B cell (primary cell): ENCODE measurements at regions not wholly inside any gene's neighbourhood (a gene's known extent, or its start where the extent isn't known, plus 50 kb on each side); places are given as distances from the start of the nearest gene placed in this dataset.

Experiments
- ATAC-seq: fragments of 200-7000 bp; cut with Tn5 transposase; one replicate; pipeline ENCODE4 v1.10.0; 2021; ENCODE audit warnings: low read depth, mild to moderate bottlenecking, moderate number of reproducible peaks, moderate library complexity
- CTCF ChIA-PET: fragments of 350-600 bp; sonication (Branson Sonifier 250); formaldehyde crosslinking; loops from one replicate; lab custom pipeline; 2021; ENCODE audit warnings: antibody characterized with exemption, inconsistent platforms; lab: Charles Lee
- POLR2A ChIA-PET: fragments of 350-600 bp; sonication (Branson Sonifier 250); formaldehyde crosslinking; loops from one replicate; lab custom pipeline; 2021; ENCODE audit warnings: antibody characterized with exemption; lab: Charles Lee
- DNase-seq: peaks from one replicate; pipeline ENCODE4 v3.0.0; 2013
- H2AFZ ChIP-seq: 2 replicates; pipeline ENCODE4 v1.6.1; 2012; ENCODE audit warnings: mild to moderate bottlenecking, low read depth, low read length; ENCODE audit not compliant: insufficient read depth, poor library complexity, severe bottlenecking
- H3K27ac ChIP-seq, 2 donors: 1 replicate in 1 of 2; 2 replicates in 1 of 2; pipeline ENCODE4 v1.5.1; 2012 to 2013; ENCODE audit warnings: low read length in 2 of 2, mild to moderate bottlenecking in 2 of 2, moderate library complexity in 1 of 2
- H3K27me3 ChIP-seq, 4 experiments: fragments of 200-600 bp in 1 of 4; sonication (generic) in 1 of 4; replicated peaks in 1 of 4; 1 replicate in 2 of 4; 2 replicates in 2 of 4; pipeline versions ENCODE4 v1.6.1 to v1.7.0; 2013 to 2016; ENCODE audit warnings: low read length in 3 of 4, mild to moderate bottlenecking in 2 of 4, mixed read lengths in 1 of 4, moderate library complexity in 1 of 4; ENCODE audit not compliant: insufficient read depth in 4 of 4, control insufficient read depth in 3 of 4; ENCODE audit errors: control extremely low read depth in 1 of 4
- H3K36me3 ChIP-seq, 2 experiments: replicated peaks in 1 of 2; 1 replicate in 1 of 2; 2 replicates in 1 of 2; pipeline versions ENCODE4 v1.6.1 to v1.7.1; 2013; ENCODE audit warnings: low read length in 1 of 2; ENCODE audit not compliant: insufficient read depth in 2 of 2, control insufficient read depth in 1 of 2; ENCODE audit errors: control extremely low read depth in 1 of 2, extremely low read depth in 1 of 2
- H3K4me1 ChIP-seq, 2 donors: fragments of 200-600 bp in 1 of 2; sonication (generic) in 1 of 2; 1 replicate in 1 of 2; 2 replicates in 1 of 2; pipeline versions ENCODE4 v1.5.1 to v1.6.1; 2013 to 2017; ENCODE audit warnings: low read length in 2 of 2; ENCODE audit not compliant: control insufficient read depth in 2 of 2, insufficient read depth in 2 of 2
- H3K4me2 ChIP-seq: replicated peaks from 2 replicates; pipeline ENCODE3; 2012; ENCODE audit warnings: mild to moderate bottlenecking, low read depth, low read length; ENCODE audit not compliant: poor library complexity, severe bottlenecking
- H3K4me3 ChIP-seq, 5 experiments: fragments of 200-600 bp in 1 of 5; sonication (generic) in 1 of 5; 1 replicate in 3 of 5; 2 replicates in 2 of 5; pipeline versions ENCODE4 v1.5.1 to v1.7.0; 2011 to 2016; ENCODE audit warnings: low read length in 4 of 5, mild to moderate bottlenecking in 4 of 5, low read depth in 2 of 5, control low read depth in 1 of 5, moderate library complexity in 1 of 5; ENCODE audit not compliant: insufficient read depth in 1 of 5; ENCODE audit errors: control extremely low read depth in 1 of 5, extremely low read depth in 1 of 5
- H3K79me2 ChIP-seq: fragments of 200-600 bp; sonication (generic); one replicate; pipeline ENCODE4 v1.6.0; 2016; ENCODE audit warnings: low read length; ENCODE audit not compliant: control insufficient read depth, insufficient read depth
- H3K9ac ChIP-seq: fragments of 200-600 bp; sonication (generic); 2 replicates; pipeline ENCODE4 v1.6.1; 2017; ENCODE audit warnings: mild to moderate bottlenecking, low read length, moderate library complexity
- H3K9me3 ChIP-seq, 3 donors: one replicate each; pipeline versions ENCODE4 v1.6.1 to v1.7.1; 2013; ENCODE audit warnings: low read length in 2 of 3; ENCODE audit not compliant: control insufficient read depth in 2 of 3, insufficient read depth in 1 of 3; ENCODE audit errors: control extremely low read depth in 1 of 3
- H4K20me1 ChIP-seq: 2 replicates; pipeline ENCODE4 v1.6.0; 2012; ENCODE audit warnings: mild to moderate bottlenecking, low read length; ENCODE audit not compliant: insufficient read depth, control insufficient read depth, poor library complexity, severe bottlenecking
- H3K27ac Mint-ChIP-seq: one replicate; pipeline ENCODE4 v1.8.0; 2021; ENCODE audit warnings: mixed read lengths
- H3K27me3 Mint-ChIP-seq: one replicate; pipeline ENCODE4 v1.8.0; 2021; ENCODE audit warnings: mixed read lengths
- H3K4me1 Mint-ChIP-seq: one replicate; pipeline ENCODE4 v1.8.0; 2021; ENCODE audit warnings: mixed read lengths
- H3K4me3 Mint-ChIP-seq: one replicate; pipeline ENCODE4 v1.8.0; 2021; ENCODE audit warnings: mixed read lengths
- H3K9me3 Mint-ChIP-seq: one replicate; pipeline ENCODE4 v1.8.0; 2022; ENCODE audit warnings: mixed read lengths; ENCODE audit not compliant: insufficient read depth
- EZH2 ChIP-seq: IDR thresholded peaks from 2 replicates; pipeline ENCODE4 v1.6.1; 2012; ENCODE audit warnings: borderline replicate concordance, low read depth, mild to moderate bottlenecking, moderate library complexity, low read length; ENCODE audit not compliant: insufficient read depth, poor library complexity, severe bottlenecking
- WGBS: methylation state at CpG from one replicate; pipeline ENCODE4 v1.1.5; 2013; ENCODE audit warnings: missing lambda C conversion rate; ENCODE audit not compliant: insufficient coverage; 5-methylcytosine and 5-hydroxymethylcytosine counted together
- intact Hi-C: fragments of 100-400 bp; cut with micrococcal nuclease; formaldehyde crosslinking; loops from one replicate; pipeline ENCODE4 v1.10.0; 2022
- TF ChIP-seq, protein P1 (sequence below): fragments of 200-600 bp; IDR thresholded peaks from one replicate; pipeline ENCODE4 v1.8.0; 2022; ENCODE audit warnings: antibody characterized with exemption, mild to moderate bottlenecking

DNA sequence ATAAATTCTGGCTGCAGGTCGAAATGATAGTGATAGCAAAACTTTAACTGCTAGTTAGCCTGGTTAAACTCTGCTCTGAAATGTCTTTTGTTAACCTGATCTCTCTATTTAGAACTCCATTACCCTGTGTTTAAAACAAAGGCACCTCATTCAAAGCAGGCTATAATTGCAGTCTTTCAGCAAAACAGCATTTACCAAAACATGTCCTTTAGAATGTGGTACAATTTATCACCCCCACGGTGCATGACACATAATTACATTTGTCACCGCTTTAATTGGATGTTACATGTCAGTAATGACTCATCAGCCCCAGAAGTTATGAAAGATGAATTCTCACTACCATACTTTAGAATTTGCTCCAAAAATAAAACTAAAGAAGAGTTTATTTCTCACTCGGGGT lies 295.4 kb downstream of the TOX3 start:
- Histone ChIP-seq H2AFZ (no peak overlapping the region), H3K4me3 (no peak overlapping the region), H3K4me2 (no peak overlapping the region), H3K4me1 (no peaks in the 10 kb centered on the region), H3K36me3 (no peaks in the 10 kb centered on the region), H4K20me1 (no peaks in the 10 kb centered on the region), H3K27me3 (no peaks in the 10 kb centered on the region), H3K27ac (no peak overlapping the region), H3K79me2 (no peaks in the 10 kb centered on the region), H3K9ac (no peak overlapping the region), H3K9me3 (peaks cover 0 to 7% (median 2%) of the 10 kb centered on the region in 3 donors)
- WGBS, result no CpG with 5 or more reads among the region's 4 CpGs
- ATAC-seq (no peak), DNase-seq (no peak)
- Mint-ChIP-seq H3K27me3 (no peaks in the 10 kb centered on the region), H3K4me1 (no peaks in the 10 kb centered on the region), H3K27ac (no peak overlapping the region), H3K9me3 (peaks cover 2% of the 10 kb centered on the region), H3K4me3 (no peak overlapping the region)
- CTCF ChIA-PET, result no interaction called here
- intact Hi-C loops, result no loop called here
- no peak for TF ChIP-seq EZH2
- TF ChIP-seq, protein P1, sequence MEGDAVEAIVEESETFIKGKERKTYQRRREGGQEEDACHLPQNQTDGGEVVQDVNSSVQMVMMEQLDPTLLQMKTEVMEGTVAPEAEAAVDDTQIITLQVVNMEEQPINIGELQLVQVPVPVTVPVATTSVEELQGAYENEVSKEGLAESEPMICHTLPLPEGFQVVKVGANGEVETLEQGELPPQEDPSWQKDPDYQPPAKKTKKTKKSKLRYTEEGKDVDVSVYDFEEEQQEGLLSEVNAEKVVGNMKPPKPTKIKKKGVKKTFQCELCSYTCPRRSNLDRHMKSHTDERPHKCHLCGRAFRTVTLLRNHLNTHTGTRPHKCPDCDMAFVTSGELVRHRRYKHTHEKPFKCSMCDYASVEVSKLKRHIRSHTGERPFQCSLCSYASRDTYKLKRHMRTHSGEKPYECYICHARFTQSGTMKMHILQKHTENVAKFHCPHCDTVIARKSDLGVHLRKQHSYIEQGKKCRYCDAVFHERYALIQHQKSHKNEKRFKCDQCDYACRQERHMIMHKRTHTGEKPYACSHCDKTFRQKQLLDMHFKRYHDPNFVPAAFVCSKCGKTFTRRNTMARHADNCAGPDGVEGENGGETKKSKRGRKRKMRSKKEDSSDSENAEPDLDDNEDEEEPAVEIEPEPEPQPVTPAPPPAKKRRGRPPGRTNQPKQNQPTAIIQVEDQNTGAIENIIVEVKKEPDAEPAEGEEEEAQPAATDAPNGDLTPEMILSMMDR, result no peak
- POLR2A ChIA-PET, result no interaction called here

DNA sequence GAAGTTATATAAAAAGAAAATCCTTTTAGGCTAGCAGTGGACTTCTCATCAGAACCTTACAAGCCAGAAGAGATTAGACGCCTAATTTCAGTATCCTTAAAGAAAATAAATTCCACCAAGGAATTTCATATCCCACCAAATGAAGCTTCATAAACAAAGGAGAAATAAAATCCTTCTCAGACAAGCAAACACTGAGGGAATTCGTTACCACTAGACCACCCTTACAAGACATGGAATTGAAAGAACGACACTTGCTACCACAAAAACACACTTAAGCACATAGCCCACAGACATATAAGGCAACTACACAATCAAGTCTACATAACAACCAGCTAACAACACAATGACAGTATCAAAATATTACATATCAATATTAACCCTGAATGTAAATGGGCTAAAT lies 299.2 kb downstream of the TOX3 start:
- H3K4me3 Mint-ChIP-seq, result no peak overlapping the region
- no peaks in the 10 kb centered on the region for H3K27me3 Mint-ChIP-seq
- no peak for ATAC-seq
- no peak overlapping the region for H2AFZ ChIP-seq
- no peak overlapping the region for H3K27ac Mint-ChIP-seq
- H3K9ac ChIP-seq, result no peak overlapping the region
- H3K79me2 ChIP-seq, result no peaks in the 10 kb centered on the region
- no peak overlapping the region for H3K4me2 ChIP-seq
- peaks cover 0 to 11% (median 7%) of the 10 kb centered on the region in 3 donors for H3K9me3 ChIP-seq
- ChIA-PET CTCF (no interaction called here), POLR2A (no interaction called here)
- H3K9me3 Mint-ChIP-seq, result peaks cover 9% of the 10 kb centered on the region
- H4K20me1 ChIP-seq, result no peaks in the 10 kb centered on the region
- no peak overlapping the region for H3K27ac ChIP-seq
- intact Hi-C loops, result no loop called here
- DNase-seq, result no peak
- H3K36me3 ChIP-seq, result no peaks in the 10 kb centered on the region
- H3K4me1 Mint-ChIP-seq, result no peaks in the 10 kb centered on the region
- TF ChIP-seq, protein P1, result no peak
- no peak for TF ChIP-seq EZH2
- H3K4me1 ChIP-seq, result no peaks in the 10 kb centered on the region
- WGBS, result 79% methylated on average over 3 of the region's 3 CpGs
- H3K4me3 ChIP-seq, result no peak overlapping the region
- no peaks in the 10 kb centered on the region for H3K27me3 ChIP-seq
